MM.1S (cell line): ENCODE measurements at regions not wholly inside any gene's neighbourhood (a gene's known extent, or its start where the extent isn't known, plus 50 kb on each side); places are given as distances from the start of the nearest gene placed in this dataset.

Experiments used
- DNase-seq: peaks from one replicate; pipeline ENCODE4 v3.0.0-alpha.2; 2015
- H2AFZ ChIP-seq: fragments of 300-600 bp; sonication (generic); 2 replicates; pipeline ENCODE4 v1.6.0; 2016; ENCODE audit warnings: antibody characterized with exemption, low read length
- H3F3A ChIP-seq: fragments of 300-600 bp; sonication (generic); 2 replicates; pipeline ENCODE4 v1.6.1; 2016; ENCODE audit warnings: mild to moderate bottlenecking, antibody characterized with exemption, low read length, moderate library complexity, mixed read lengths; ENCODE audit not compliant: insufficient read depth
- H3K27ac ChIP-seq: fragments of 300-600 bp; sonication (generic); 2 replicates; pipeline ENCODE4 v1.5.1; 2016; ENCODE audit warnings: mild to moderate bottlenecking, low read length
- H3K27me3 ChIP-seq: fragments of 300-600 bp; sonication (generic); replicated peaks from 2 replicates; pipeline ENCODE4 v1.6.0; 2016; ENCODE audit warnings: low read length; ENCODE audit not compliant: insufficient read depth
- H3K36me3 ChIP-seq: fragments of 300-600 bp; sonication (generic); replicated peaks from 2 replicates; pipeline ENCODE4 v1.6.1; 2016; ENCODE audit warnings: mild to moderate bottlenecking, low read length, mixed read lengths; ENCODE audit not compliant: insufficient read depth
- H3K4me1 ChIP-seq: fragments of 300-600 bp; sonication (generic); 2 replicates; pipeline ENCODE4 v1.6.1; 2016; ENCODE audit warnings: low read length, mixed read lengths
- H3K4me2 ChIP-seq: fragments of 300-600 bp; sonication (generic); 2 replicates; pipeline ENCODE4 v1.6.0; 2016; ENCODE audit warnings: low read depth, low read length
- H3K4me3 ChIP-seq: fragments of 300-600 bp; sonication (generic); 2 replicates; pipeline ENCODE4 v1.5.1; 2016; ENCODE audit warnings: low read length, mixed read lengths
- H3K79me2 ChIP-seq: fragments of 300-600 bp; sonication (generic); 2 replicates; pipeline ENCODE4 v1.6.1; 2016; ENCODE audit warnings: mixed run types, low read length, mixed read lengths
- H3K9ac ChIP-seq: fragments of 300-600 bp; sonication (generic); 2 replicates; pipeline ENCODE4 v1.6.1; 2016; ENCODE audit warnings: low read length, mixed read lengths
- H3K9me2 ChIP-seq: fragments of 300-600 bp; sonication (generic); replicated peaks from 2 replicates; pipeline ENCODE4 v1.6.1; 2016; ENCODE audit warnings: mild to moderate bottlenecking, low read length, mixed read lengths; ENCODE audit not compliant: insufficient read depth
- H3K9me3 ChIP-seq: fragments of 300-600 bp; sonication (generic); replicated peaks from 2 replicates; pipeline ENCODE4 v1.6.1; 2016; ENCODE audit warnings: mild to moderate bottlenecking, low read length, mixed read lengths; ENCODE audit not compliant: insufficient read depth
- H4K20me1 ChIP-seq: fragments of 300-600 bp; sonication (generic); 2 replicates; pipeline ENCODE4 v1.6.1; 2016; ENCODE audit warnings: mild to moderate bottlenecking, low read length, moderate library complexity, mixed read lengths; ENCODE audit not compliant: insufficient read depth
- EZH2 ChIP-seq: fragments of 300-600 bp; sonication (generic); optimal IDR thresholded peaks from 2 replicates; pipeline ENCODE3; 2017; ENCODE audit warnings: low read depth, mild to moderate bottlenecking, antibody characterized with exemption, low read length, mixed read lengths
- EZH2phosphoT487 ChIP-seq: fragments of 300-600 bp; sonication (generic); IDR thresholded peaks from 2 replicates; pipeline ENCODE4 v1.6.1; 2018; ENCODE audit warnings: antibody characterized with exemption, low read length
- TF ChIP-seq, protein P1 (sequence below): fragments of 300-600 bp; sonication (generic); IDR thresholded peaks from 2 replicates; pipeline ENCODE4 v1.5.1; 2016; ENCODE audit warnings: antibody characterized with exemption, low read length, mixed read lengths

DNA sequence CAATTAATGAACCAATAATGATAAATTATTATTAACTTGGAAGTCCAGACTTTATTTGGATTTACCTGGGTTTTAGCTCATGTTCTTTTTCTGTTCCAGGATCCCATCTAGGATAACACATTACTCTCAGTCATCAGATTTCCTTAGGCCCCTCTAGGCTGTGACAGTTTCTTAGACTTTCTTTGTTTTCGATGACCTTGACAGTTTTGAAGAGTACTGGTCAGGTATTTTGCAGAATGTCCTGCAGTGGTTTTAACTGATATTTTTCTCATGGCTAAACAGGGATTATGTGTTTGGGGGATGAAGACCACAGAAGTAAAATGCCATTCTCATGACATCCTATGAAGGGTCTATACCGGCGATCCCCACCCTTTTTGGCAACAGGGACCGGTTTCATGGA lies 144.0 kb downstream of the NAV1 start:
- Histone ChIP-seq H3K4me1 (peaks cover 22% of the 10 kb centered on the region), H3K27me3 (0 out of 2 replicates have a peak, but pooled peaks cover 8% of the 10 kb centered on the region), H3F3A (peaks cover 4% of the 10 kb centered on the region), H2AFZ (no peak overlapping the region), H3K4me2 (no peak overlapping the region), H3K9ac (no peak overlapping the region), H3K4me3 (no peak overlapping the region), H3K9me2 (no peaks in the 10 kb centered on the region), H3K9me3 (no peaks in the 10 kb centered on the region), H3K79me2 (no peaks in the 10 kb centered on the region), H3K36me3 (no peaks in the 10 kb centered on the region), H3K27ac (no peak overlapping the region), H4K20me1 (no peaks in the 10 kb centered on the region)
- no peak for TF ChIP-seq EZH2phosphoT487
- TF ChIP-seq EZH2, result no peak
- TF ChIP-seq, protein P1, sequence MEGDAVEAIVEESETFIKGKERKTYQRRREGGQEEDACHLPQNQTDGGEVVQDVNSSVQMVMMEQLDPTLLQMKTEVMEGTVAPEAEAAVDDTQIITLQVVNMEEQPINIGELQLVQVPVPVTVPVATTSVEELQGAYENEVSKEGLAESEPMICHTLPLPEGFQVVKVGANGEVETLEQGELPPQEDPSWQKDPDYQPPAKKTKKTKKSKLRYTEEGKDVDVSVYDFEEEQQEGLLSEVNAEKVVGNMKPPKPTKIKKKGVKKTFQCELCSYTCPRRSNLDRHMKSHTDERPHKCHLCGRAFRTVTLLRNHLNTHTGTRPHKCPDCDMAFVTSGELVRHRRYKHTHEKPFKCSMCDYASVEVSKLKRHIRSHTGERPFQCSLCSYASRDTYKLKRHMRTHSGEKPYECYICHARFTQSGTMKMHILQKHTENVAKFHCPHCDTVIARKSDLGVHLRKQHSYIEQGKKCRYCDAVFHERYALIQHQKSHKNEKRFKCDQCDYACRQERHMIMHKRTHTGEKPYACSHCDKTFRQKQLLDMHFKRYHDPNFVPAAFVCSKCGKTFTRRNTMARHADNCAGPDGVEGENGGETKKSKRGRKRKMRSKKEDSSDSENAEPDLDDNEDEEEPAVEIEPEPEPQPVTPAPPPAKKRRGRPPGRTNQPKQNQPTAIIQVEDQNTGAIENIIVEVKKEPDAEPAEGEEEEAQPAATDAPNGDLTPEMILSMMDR, result no peak
- DNase-seq, result no peak

DNA sequence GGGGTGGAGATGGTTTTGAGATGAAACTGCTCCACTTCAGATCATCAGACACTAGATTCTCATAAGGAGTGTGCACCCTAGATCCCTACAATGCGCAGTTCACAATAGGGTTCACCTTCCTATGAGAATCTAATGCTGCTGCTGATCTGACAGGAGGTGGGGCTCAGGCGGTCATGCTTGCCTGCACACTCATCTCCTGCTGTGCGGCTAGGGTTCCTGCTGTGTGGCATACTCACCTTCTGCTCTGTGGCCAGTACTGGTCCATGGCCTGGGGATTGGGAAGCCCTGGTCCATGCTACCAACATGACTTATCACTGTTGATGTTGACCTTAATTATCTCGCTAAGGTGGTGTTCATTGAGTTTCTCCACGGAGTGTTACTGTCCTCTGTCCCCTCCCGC lies 144.5 kb downstream of the NAV1 start:
- Histone ChIP-seq H3F3A (peaks cover 4% of the 10 kb centered on the region), H3K4me1 (peaks cover 22% of the 10 kb centered on the region), H4K20me1 (no peaks in the 10 kb centered on the region), H3K79me2 (no peaks in the 10 kb centered on the region), H3K27ac (no peak overlapping the region), H3K9me2 (no peaks in the 10 kb centered on the region), H3K36me3 (no peaks in the 10 kb centered on the region), H2AFZ (no peak overlapping the region), H3K4me3 (no peak overlapping the region), H3K4me2 (no peak overlapping the region), H3K9ac (no peak overlapping the region), H3K27me3 (0 out of 2 replicates have a peak, but pooled peaks cover 8% of the 10 kb centered on the region), H3K9me3 (no peaks in the 10 kb centered on the region)
- no peak for DNase-seq
- no peak for TF ChIP-seq EZH2

DNA sequence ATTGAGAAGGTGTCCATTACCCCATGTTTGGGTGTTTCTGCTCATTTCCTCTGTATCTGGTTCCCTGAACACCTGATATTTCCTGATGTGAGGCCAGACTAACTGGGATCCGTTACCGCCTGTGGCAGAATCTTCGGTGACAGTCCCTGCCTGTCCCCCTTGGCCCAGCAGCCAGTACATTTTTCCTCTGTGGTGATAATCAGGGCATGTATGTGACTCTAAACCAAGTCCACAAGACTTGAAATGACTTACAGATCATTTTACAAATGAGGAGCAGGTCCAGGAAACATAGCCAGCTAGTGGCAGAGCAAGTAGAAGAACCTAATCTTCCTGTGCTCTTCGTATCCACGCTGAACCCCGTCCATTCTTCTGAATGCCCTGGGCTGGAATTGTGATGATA lies 143.5 kb upstream of the IPO9 start:
- no peaks in the 10 kb centered on the region for H3K27me3 ChIP-seq
- no peaks in the 10 kb centered on the region for H4K20me1 ChIP-seq
- no peaks in the 10 kb centered on the region for H3K9me2 ChIP-seq
- H3K4me2 ChIP-seq, result no peak overlapping the region
- H3F3A ChIP-seq, result peaks cover 4% of the 10 kb centered on the region
- no peak overlapping the region for H3K27ac ChIP-seq
- no peaks in the 10 kb centered on the region for H3K9me3 ChIP-seq
- no peak for DNase-seq
- no peaks in the 10 kb centered on the region for H3K36me3 ChIP-seq
- H3K4me1 ChIP-seq, result peaks cover 22% of the 10 kb centered on the region
- TF ChIP-seq, protein P1, result no peak
- TF ChIP-seq EZH2phosphoT487, result no peak
- no peak for TF ChIP-seq EZH2
- no peaks in the 10 kb centered on the region for H3K79me2 ChIP-seq
- H2AFZ ChIP-seq, result no peak overlapping the region
- no peak overlapping the region for H3K4me3 ChIP-seq
- no peak overlapping the region for H3K9ac ChIP-seq

DNA sequence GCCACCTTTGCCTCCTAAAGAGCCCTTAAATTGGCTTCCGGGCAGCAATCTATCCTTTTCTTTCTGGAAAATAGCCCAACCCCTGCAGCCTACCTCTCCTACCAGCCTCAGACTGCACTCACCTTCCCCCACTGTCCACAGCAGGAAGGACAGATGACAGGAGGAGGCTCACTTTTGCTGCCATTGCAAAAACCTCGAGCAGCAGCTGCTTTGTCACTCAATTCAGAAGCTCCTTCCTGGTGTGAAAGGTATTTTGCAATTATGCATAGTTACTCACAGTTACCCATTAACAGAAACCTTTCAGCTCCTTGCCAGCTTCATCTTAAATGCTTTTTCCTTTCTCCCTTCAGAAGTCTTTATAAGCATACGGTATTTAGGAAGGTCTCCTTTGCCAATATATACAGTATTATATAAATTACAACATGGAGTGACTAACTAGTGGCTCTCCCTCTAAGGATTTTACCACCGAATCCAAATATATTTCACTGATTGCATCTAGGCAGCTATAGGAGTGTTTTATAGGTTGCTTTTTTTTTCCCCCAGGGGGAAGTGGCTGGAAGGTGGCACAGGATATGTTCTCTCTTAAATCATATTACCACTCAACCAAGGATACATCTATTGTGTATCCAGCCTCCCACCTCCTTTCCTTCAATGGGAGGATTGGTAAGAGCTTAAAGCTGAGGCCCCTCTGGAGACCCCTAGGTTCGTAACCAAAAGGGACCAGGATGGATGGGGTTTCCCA lies 142.1 kb upstream of the IPO9 start:
- peak overlapping the region; percentile 13; the same call in 1 of the 2 replicates for H3K27ac ChIP-seq
- no peak overlapping the region for H3K9ac ChIP-seq
- TF ChIP-seq EZH2phosphoT487 (no peak), EZH2 (no peak)
- TF ChIP-seq, protein P1, result no peak
- peak overlapping the region; percentile 12 for H2AFZ ChIP-seq
- no peaks in the 10 kb centered on the region for H3K9me2 ChIP-seq
- no peaks in the 10 kb centered on the region for H4K20me1 ChIP-seq
- no peaks in the 10 kb centered on the region for H3K9me3 ChIP-seq
- H3K4me1 ChIP-seq, result peaks cover 22% of the 10 kb centered on the region
- no peaks in the 10 kb centered on the region for H3K79me2 ChIP-seq
- no peaks in the 10 kb centered on the region for H3K36me3 ChIP-seq
- H3K4me3 ChIP-seq, result no peak overlapping the region
- peaks cover 4% of the 10 kb centered on the region for H3F3A ChIP-seq
- peak overlapping the region; percentile 40 for H3K4me2 ChIP-seq
- H3K27me3 ChIP-seq, result no peaks in the 10 kb centered on the region
- DNase-seq, result peak; percentile 89
